Stimulated activated CD4-positive, alpha-beta T cell treated with anti-CD3 and anti-CD28 coated beads, Interleukin-1b, Interleukin-23, amount 100 ng/mL, for 24 hours (primary cell): ENCODE measurements at regions not wholly inside any gene's neighbourhood (a gene's known extent, or its start where the extent isn't known, plus 50 kb on each side); places are given as distances from the start of the nearest gene placed in this dataset.
"Not testable (repeated sequence)": the region's sequence is repeated elsewhere in the genome, so short reads cannot be mapped to it uniquely, and the experiment has no call there.

ENCODE experiments used
- DNase-seq, 4 experiments: peaks; one replicate each; pipeline ENCODE4 v3.0.0-alpha.2; 2020; ENCODE audit warnings: low read depth in 4 of 4, low spot score in 1 of 4

- DNase-seq = no peak
Measured at GRCh38 chr17:16888413-16889087, 83.4 kb downstream of the TNFRSF13B start.

- no peak for DNase-seq
Measured at GRCh38 chr17:16887523-16888095, 84.3 kb downstream of the TNFRSF13B start.

DNA sequence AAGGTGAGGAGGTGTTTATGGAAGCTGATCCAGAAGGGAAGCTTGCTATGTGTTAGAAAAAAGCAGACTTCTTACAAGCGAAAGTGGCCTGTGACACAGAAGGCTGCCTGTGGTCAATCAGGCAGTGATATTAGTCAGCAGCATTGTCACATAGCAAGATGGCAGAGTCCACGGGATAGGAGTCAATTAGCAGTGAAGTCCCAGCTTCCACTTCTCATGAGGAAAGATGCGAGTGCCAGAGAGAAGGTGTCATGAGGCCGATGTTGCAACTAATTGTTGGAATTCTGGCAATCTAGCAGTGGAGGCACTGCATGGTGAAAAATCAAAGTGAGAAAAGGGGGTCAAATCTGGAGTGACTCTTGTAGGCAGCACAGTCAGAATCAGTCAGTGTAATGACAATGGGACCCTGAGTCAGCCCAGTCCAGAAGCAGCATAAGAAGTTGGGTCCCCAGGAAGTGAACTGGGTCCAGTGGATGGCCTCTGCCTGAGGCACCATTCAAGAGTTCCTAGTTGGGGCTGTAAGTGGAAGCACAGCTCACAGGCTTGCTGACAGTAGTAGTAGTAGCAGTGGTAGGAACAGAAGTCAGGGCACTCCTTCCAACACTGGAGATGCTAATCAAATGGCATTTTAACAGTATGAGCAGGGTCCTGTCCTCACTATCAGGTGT, 85.1 kb downstream of the TNFRSF13B start:
- DNase-seq = no peak

DNA sequence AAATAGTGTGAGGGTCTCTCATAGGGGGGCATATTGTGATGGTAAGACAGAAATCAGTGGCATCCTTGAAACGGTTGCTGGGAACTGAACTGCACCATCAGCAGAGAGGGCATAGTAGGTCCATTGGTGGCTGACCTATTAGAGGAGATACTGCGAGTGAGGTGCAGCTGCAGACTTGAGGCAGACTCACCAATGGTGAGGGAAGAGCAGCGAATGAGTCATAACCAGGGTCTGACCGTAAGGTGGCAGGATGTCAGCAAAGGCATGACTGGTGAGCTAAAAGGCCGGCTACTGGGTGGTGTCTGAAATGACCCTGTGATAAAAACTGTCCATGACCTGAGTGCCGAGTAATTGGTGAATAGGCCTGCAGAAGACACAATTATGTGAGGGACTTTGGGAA, 86.7 kb downstream of the TNFRSF13B start:
- DNase-seq = not testable (repeated sequence)

DNA sequence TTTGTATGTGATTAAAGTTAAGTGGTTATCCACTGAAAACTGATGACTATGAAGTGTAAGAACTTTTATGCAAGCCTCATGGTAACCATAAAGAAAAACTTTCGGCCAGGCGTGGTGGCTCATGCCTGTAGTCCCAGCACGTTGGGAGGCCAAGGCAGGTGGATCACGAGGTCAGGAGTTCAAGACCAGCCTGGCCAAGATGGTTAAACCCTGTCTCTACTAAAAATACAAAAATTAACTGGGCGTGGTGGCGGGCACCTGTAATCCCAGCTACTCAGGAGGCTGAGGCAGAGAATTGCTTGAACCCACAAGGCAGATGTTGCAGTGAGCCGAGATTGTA, 89.0 kb downstream of the TNFRSF13B start:
- DNase-seq = not testable (repeated sequence)

DNA sequence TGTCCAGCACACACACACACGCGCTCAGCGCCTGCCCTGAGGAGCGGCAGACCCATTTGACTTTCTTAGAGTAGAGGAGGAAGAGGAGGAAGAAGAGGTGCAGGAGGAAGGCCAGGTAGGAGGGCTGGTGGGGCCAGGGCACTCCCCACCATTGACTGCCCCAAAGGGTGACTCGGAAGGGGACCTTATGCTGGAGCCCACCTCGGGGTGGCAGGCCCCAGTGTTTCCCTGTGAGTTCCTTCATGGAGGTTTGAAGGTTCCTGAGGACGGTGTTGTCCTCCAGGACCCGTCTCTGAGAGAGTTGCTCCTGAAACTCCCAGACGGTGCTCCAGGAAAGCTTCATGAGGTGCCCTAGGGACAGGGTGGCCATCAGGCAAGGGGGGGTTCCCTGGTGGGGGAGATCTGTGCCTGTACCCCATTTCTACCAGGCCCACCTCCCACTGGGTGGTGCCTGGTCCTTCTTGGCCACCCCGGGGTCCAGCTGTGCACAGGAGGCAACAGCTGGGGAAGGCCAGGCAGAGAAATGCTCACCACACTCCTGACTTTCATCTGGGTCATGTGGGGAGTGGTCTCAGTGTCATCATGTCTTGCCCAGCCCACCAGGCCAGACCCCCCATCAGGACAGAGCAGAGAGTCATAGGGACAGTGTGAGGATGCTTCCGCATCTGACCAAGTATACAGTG, 89.5 kb downstream of the TNFRSF13B start:
- DNase-seq = no peak

DNA sequence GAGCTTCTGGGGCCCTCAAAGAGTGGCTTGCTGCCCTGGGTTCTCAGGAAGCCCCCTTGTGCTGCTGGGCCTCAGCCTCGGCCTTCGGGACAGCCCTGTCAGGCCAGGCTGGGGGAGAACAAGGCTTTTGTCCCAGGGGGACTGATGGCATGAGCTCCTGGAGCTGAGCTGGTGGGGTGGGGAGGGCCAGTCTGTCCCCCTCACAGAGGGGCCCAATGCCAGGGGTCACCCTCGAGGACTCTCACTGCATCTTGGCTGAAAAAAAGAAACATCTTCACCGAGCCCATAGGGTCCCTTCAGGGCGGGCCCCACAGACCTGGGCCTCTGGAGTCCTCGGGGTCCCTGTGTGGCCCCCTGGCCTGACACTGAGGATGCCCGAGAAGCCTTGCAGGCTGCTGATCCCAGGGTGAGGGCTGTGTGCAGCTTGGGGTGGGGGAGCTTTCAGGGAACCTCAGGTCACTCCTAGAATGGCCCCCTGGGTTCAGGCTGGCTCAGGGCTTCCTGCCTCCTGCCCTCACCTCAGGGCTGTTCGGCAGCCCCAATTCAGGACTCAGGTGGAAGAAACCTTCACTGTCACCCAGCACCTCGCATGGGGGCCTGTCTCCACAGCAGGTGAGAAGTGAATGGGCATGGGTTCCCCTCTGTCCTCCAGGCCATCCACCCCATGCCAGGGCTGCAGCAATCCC, 90.5 kb downstream of the TNFRSF13B start:
- DNase-seq = no peak

DNA sequence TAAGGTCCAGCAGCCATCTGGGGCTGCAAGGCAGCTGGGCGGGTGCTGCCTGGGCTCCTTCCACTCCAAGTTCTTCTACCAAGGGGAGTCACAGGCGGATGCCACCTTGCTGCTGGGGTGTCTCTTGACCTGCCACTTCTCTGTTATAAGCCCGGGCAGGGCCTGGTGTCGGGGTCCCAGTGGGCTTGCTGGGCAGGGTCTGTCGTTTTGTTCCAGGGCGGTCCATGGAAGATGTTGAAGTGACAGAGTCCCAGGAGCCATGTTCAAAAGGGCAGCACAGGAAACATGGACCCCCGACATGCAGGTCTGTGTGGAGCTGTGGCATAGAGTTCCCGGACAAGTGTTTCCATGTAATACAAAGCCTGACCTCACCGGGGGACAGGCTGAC, 91.1 kb downstream of the TNFRSF13B start:
- no peak for DNase-seq

DNA sequence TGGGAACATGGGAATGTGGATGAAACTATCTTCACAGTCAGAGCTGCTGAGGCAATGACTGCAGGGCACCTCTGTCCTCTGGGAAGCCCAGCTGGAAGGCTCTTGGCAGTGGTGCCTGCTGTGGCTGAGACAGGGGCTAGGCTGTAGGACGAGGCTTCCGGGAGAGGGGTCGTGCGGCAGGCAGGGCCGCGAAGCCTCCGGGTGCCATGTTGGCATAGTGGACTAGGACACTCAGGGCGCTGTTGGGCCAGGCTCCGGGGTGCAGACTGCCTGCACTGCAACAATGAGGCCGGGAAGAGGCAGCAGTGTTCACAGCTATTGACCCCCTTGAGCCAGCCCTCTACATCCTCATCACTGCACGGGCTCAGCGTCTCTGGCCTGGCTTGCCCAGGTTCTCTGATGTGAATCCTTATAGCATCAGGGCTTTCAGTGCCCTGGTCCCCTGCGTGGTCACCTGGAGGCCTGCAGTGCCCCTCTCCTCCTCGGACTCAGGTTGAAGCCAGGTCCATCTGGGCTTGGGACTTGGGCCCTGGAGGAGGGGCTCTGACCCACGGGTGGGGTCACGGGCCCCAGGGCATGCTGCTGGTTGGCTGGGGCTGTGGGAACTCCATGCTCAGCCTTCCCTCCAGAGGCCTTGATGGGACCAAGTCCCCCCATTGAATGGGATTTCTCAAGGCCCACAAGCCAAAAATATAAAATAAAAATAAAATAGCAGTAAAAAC, 91.6 kb downstream of the TNFRSF13B start:
- DNase-seq = no peak

GRCh38 chr17:16879686-16880085, 92.2 kb downstream of the TNFRSF13B start:
- DNase-seq = no peak

GRCh38 chr17:16878606-16879005, 93.3 kb downstream of the TNFRSF13B start:
- DNase-seq = no peak

DNA sequence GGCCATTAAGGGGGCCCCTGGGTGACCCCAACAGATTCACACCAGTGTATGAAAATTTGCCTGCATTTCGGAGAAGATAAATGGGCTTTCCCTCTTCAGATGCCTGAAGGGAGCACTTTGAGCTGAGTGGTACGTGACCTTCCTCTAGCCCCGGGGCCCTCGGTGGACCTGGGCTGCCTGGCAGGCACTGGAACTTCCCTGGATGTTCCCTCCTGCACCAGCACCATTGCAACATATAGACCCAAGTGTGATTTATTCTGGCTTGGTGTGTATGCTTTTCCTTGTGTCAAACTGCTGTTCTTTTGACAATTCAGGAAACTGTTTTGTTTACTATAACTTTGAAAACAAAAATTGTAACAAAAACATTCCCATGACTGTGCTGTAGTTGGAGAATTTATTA, 93.8 kb downstream of the TNFRSF13B start:
- no peak for DNase-seq

- DNase-seq = no peak
Measured at GRCh38 chr17:16877099-16877498, 94.8 kb downstream of the TNFRSF13B start.

DNA sequence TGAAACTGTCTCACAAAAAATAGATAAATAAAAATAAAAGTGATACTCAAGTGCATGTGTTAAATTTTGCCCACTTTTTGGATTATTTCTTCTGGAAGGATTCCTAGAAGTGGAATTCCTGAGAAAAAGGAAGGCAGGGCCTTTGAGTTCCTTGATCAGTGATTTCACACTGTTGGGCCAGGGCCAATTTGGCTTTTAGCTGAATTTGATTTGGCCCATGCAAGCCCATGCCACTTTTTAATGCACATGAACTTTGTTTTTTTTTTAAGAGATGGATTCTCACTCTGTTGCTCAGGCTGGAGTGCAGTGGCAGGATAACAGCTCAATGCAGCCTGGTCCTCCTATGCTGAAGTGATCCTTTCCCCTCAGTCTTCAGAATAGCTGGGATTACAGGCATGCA, 96.3 kb downstream of the TNFRSF13B start:
- DNase-seq = no peak

GRCh38 chr17:16874216-16874615, 97.7 kb downstream of the TNFRSF13B start:
- DNase-seq = not testable (repeated sequence)

GRCh38 chr17:16873174-16874035, 98.5 kb downstream of the TNFRSF13B start:
- DNase-seq = peak in 3 of 4 experiments; percentile 10 to 28 (median 26)

DNA sequence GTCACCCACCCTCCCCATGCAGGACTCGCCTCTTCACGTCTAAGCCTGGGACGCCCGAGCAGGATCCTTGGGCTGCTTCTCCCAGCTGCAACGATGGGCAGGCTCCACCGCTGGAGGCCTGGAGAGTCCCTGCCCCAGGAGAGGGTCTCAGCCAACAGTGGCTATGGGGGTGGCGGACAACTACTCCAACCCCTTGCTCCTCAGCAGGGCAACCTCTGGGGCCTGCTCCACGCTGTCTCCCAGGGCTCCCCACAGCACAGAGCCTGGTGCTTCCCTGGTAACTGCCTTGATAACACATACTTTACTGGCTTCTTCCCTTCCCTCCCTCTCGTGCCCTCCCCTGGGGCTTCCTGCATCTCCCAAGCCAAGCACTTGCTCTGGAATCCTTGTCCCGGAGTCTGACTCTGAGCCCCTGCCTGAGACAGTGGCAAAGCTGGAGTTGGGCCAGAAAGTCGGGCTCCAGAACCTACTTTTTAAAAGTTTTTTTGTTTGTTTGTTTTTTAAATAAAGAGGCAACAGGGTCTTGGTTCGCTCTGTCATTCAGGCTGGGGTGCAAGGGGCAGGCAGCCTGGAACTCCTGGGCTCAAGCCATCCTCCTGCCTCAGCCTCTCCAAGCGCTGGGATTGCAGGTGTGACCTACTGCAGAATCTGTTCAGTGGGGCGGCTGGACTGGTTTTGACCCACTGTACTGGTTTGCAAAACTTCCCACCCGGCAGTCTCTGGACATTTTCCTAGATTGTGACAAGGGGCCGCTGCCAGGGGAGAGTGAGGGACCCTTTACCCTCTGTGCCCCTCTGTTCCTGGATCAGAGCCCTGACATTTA, 99.4 kb downstream of the TNFRSF13B start:
- no peak for DNase-seq

DNA sequence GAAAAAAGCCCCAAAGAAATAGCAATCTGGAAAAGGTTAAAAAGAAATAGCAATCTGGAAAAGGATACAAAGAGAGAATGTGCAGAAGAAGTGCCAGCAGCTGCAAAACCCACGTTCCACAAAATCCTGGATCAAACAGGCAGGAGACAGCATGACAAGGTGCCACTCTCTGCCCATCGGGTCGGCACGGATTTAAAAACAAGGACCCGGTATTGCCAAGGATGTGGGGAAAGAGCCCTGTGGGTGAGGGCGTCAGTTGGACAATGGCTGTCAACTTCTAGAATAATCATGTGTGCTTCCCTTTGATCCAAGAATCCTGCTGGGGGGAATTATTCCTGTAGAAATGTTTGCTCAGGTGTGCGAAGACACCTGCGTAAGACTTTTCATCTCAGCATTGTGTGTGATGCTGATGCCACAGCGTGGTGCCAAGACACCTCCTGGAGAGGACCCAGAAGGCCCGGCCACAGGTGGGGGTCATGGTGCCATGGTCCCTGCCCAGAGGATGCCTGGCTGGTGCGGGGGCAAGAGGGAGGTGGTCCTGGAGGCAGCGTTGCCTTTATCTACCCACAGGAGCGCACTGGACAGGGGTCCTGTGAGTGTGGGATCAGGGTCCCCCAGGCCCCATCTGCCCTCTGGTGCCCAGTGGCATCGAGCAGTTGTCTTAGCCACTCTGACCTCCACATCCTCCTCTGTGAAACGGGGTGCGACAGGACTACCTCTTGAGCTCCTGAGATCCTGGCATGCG, 100.3 kb downstream of the TNFRSF13B start:
- not testable (repeated sequence) for DNase-seq
